BE2C (cell line): ENCODE measurements at regions not wholly inside any gene's neighbourhood (a gene's known extent, or its start where the extent isn't known, plus 50 kb on each side); places are given as distances from the start of the nearest gene placed in this dataset.

Source experiments
- DNase-seq: peaks from one replicate; pipeline ENCODE4 v3.0.0-alpha.2; 2020
- H3K27me3 ChIP-seq: fragments of 250-450 bp; sonication (Bioruptor Pico); 2 replicates; pipeline ENCODE4 v1.5.1; 2020; ENCODE audit warnings: mild to moderate bottlenecking
- H3K36me3 ChIP-seq: fragments of 250-450 bp; sonication (Bioruptor Pico); 2 replicates; pipeline ENCODE4 v1.5.1; 2020; ENCODE audit warnings: mild to moderate bottlenecking
- H3K4me1 ChIP-seq: fragments of 250-450 bp; sonication (Bioruptor Pico); 2 replicates; pipeline ENCODE4 v1.5.1; 2020
- H3K4me3 ChIP-seq: 2 replicates; pipeline ENCODE4 v1.5.1; 2011; ENCODE audit warnings: low read depth, low read length
- H3K9me3 ChIP-seq: fragments of 250-450 bp; sonication (Bioruptor Pico); 2 replicates; pipeline ENCODE4 v1.5.1; 2020
- TF ChIP-seq, protein P1 (sequence below): IDR thresholded peaks from 2 replicates; pipeline ENCODE4 v1.5.1; 2012; ENCODE audit warnings: mild to moderate bottlenecking, low read depth, low read length

DNA sequence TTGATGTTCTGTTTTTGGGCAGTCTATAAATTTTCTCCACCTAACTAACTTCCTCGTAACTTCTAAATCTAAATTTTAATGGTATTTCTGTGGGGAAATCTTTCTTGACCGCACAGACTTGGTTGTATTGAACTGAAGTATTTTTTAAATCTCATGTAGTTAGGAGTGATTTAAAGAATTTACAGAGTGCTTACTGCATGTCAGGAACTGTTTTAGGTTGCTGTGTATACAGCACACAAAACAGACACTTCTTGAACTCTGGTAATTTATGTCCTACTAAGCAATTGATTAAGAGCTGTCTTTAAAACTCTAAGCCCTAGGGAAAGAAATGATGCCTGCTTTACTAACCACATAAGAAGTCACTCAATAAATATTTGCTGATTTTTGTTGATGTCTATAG is 1350.2 kb downstream of the ZPLD1 start:
- Histone ChIP-seq H3K4me3 (no peak overlapping the region), H3K9me3 (no peaks in the 10 kb centered on the region), H3K36me3 (no peaks in the 10 kb centered on the region), H3K4me1 (peaks cover 3% of the 10 kb centered on the region; the same call in 1 of the 2 replicates), H3K27me3 (no peaks in the 10 kb centered on the region)
- DNase-seq, result no peak
- TF ChIP-seq, protein P1, sequence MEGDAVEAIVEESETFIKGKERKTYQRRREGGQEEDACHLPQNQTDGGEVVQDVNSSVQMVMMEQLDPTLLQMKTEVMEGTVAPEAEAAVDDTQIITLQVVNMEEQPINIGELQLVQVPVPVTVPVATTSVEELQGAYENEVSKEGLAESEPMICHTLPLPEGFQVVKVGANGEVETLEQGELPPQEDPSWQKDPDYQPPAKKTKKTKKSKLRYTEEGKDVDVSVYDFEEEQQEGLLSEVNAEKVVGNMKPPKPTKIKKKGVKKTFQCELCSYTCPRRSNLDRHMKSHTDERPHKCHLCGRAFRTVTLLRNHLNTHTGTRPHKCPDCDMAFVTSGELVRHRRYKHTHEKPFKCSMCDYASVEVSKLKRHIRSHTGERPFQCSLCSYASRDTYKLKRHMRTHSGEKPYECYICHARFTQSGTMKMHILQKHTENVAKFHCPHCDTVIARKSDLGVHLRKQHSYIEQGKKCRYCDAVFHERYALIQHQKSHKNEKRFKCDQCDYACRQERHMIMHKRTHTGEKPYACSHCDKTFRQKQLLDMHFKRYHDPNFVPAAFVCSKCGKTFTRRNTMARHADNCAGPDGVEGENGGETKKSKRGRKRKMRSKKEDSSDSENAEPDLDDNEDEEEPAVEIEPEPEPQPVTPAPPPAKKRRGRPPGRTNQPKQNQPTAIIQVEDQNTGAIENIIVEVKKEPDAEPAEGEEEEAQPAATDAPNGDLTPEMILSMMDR, result no peak

DNA sequence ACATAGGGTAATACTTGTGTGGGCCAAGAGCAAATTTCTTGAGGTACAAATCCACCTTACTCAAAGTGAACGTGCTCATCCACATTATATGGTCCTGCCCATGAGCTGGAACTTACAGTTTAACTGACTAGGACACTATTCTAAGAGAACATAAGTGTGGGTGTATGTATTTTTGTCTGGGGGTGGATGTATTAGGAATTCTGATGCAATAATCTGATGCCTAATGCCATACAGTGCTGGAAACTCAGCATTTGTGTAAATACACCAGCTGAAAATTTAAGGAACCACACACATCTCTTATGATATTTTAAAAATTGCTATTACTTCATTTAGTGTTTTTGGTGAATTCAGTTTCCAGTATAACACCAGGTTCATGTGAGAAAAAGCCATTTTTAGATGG is 1350.7 kb downstream of the ZPLD1 start:
- Histone ChIP-seq H3K4me3 (no peak overlapping the region), H3K9me3 (no peaks in the 10 kb centered on the region), H3K36me3 (no peaks in the 10 kb centered on the region), H3K4me1 (peaks cover 3% of the 10 kb centered on the region; the same call in 1 of the 2 replicates), H3K27me3 (no peaks in the 10 kb centered on the region)
- TF ChIP-seq, protein P1, result no peak
- no peak for DNase-seq

DNA sequence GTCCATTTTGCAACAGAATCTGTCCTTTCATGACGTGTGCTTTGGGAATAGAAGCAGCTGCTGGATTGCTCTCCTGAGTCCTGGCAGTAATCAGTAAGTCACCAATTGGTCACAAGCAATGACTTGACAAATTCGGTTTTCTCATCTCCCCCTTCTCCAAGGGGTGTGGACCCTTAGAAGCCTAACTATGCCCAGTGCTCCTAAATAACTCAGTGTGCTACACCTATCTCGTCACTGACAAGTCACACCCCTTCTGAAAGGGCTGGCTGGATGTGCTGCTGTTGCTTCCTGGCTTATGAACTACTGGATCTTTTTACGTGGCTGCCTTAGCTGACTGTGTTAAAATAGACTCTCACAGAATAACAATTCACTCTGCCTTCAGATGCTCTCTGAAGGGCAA is 1351.5 kb downstream of the ZPLD1 start:
- DNase-seq, result no peak
- TF ChIP-seq, protein P1, result no peak
- peaks cover 3% of the 10 kb centered on the region; the same call in 1 of the 2 replicates for H3K4me1 ChIP-seq

DNA sequence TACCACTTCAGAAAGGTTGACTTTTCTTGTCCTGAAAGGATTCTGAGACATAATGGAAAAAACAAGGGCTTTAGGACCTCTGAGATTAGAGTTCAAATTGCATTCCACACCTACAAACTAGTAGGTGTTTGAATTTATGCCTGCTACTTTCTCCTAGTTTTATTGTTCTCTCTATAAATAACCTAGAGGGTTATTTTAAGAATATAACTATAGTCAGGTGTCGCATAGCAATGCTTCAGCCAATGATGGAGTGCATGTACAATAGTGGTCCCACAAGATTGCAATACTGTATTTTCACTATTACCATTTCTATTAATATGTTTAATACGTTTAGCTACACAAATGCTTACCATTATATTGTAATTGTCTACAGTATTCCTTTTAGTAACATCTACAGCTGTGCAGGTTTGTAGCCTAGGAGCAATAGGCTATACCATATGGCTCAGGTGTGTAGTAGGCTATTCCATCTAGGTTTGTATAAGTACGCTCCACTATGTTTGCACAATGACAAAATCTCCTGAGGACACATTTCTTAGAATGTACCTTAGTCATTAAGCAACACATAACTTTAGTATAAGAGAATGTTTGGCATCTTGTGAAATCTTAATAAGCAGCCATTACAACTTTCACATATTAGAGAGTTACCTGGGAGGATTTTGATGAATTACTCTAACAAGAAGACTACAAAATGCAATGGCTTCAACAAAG is 1352.5 kb downstream of the ZPLD1 start:
- H3K9me3 ChIP-seq, result no peaks in the 10 kb centered on the region
- no peaks in the 10 kb centered on the region for H3K36me3 ChIP-seq
- no peaks in the 10 kb centered on the region for H3K27me3 ChIP-seq
- no peak overlapping the region for H3K4me3 ChIP-seq
- TF ChIP-seq, protein P1, result no peak
- H3K4me1 ChIP-seq, result peaks cover 3% of the 10 kb centered on the region; the same call in 1 of the 2 replicates
- DNase-seq, result no peak

More for the DNA sequence above, 1351.5 kb downstream of the ZPLD1 start:
- Histone ChIP-seq H3K36me3 (no peaks in the 10 kb centered on the region), H3K9me3 (no peaks in the 10 kb centered on the region), H3K27me3 (no peaks in the 10 kb centered on the region), H3K4me3 (no peak overlapping the region; the same call in 1 of the 2 replicates)

DNA sequence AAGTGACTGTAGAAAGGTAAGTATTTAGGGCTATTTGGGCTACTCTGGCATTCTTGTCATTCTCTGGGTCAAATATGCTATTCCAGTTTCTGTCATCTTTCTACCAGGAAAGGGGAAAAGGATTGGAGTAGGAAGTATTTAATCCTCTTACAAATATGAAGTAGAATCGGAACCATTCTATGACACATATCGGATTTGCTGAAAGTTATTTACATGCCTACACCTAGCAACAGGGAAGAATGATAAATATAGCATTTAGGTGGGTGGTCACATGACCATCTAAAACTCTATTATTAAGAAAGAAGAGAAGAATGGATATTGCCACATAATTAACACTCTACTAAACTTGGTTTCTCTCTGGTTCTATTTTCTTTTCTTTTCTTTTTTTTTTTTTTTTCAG is 1353.1 kb downstream of the ZPLD1 start:
- TF ChIP-seq, protein P1, result no peak
- DNase-seq, result no peak
- Histone ChIP-seq H3K27me3 (no peaks in the 10 kb centered on the region), H3K36me3 (no peaks in the 10 kb centered on the region), H3K9me3 (no peaks in the 10 kb centered on the region), H3K4me1 (peaks cover 3% of the 10 kb centered on the region; the same call in 1 of the 2 replicates), H3K4me3 (no peak overlapping the region)

DNA sequence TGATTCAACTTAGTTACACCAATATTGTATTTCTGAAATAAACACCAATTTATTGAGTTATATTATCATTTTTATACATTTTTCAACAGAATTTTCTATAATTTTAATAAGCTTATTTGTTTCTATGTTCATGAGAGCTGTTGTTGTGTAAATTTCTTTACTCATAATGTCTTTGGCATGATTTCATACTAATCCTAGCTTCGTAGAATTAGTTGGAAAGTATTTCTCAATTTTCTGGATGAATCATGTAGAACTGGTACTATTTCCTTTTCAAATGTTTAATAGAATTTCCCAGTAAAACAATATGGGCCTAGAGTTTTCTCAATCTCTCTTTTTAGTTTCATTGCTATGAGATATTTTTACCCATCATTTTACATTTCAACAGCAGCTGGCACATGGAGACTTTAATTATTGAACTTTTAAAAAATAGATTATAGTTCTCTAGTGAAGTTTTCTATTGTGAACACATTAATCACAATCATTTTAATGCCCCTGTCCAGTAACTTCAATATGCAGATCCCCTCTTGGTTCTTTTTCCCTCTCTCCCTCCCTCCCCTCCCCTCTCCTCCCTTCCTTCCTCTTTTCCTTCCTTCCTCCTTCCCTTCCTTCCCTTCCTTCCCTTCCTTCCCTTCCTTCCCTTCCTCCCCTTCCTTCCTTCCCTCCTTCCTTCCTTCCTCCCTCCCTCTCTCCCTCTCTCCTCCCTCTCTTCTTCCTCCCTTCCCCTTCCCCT is 1357.1 kb downstream of the ZPLD1 start:
- H3K4me1 ChIP-seq, result peaks cover 8% of the 10 kb centered on the region
- no peaks in the 10 kb centered on the region for H3K27me3 ChIP-seq
- no peak overlapping the region for H3K4me3 ChIP-seq
- H3K9me3 ChIP-seq, result no peaks in the 10 kb centered on the region
- H3K36me3 ChIP-seq, result no peaks in the 10 kb centered on the region
- TF ChIP-seq, protein P1, result no peak
- no peak for DNase-seq
